ENCODE measurements at regions not wholly inside any gene's neighbourhood (a gene's known extent, or its start where the extent isn't known, plus 50 kb on each side); places are given as distances from the start of the nearest gene placed in this dataset.

DNA sequence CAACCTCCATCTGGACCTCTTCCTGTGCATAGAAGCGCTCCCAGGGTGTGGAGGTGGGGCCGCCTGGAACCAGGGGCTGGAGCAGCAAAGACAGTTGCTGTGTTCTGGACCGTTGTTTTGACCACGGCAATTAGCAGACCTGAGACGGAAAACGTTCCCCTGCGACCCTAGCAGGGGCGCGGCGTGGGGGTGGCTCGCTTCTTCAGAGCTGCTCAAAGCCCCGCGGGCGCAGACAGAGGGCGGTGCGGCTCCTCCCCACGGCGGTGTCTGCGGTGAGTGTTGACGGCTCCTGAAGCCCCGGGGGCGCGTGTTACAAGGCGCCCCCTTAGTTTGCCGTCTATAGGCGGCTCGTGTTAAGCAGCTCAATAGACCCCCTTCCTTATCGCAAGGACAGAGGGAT lies 79.2 kb downstream of the TRIML1 start:
- TF ChIP-seq, protein P1, sequence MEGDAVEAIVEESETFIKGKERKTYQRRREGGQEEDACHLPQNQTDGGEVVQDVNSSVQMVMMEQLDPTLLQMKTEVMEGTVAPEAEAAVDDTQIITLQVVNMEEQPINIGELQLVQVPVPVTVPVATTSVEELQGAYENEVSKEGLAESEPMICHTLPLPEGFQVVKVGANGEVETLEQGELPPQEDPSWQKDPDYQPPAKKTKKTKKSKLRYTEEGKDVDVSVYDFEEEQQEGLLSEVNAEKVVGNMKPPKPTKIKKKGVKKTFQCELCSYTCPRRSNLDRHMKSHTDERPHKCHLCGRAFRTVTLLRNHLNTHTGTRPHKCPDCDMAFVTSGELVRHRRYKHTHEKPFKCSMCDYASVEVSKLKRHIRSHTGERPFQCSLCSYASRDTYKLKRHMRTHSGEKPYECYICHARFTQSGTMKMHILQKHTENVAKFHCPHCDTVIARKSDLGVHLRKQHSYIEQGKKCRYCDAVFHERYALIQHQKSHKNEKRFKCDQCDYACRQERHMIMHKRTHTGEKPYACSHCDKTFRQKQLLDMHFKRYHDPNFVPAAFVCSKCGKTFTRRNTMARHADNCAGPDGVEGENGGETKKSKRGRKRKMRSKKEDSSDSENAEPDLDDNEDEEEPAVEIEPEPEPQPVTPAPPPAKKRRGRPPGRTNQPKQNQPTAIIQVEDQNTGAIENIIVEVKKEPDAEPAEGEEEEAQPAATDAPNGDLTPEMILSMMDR (IDR thresholded peaks at IDR 0.05): no peak
- Histone ChIP-seq H3K27ac (no peak overlapping the region), H3K36me3 (no peaks in the 10 kb centered on the region), H3K27me3 (no peaks in the 10 kb centered on the region), H3K9me3 (no peaks in the 10 kb centered on the region), H3K4me3 (no peak overlapping the region), H3K4me1 (no peaks in the 10 kb centered on the region)
- intact Hi-C loops (cut with DNase I): no loop called here
- ATAC-seq (no peak), DNase-seq (no peak)

DNA sequence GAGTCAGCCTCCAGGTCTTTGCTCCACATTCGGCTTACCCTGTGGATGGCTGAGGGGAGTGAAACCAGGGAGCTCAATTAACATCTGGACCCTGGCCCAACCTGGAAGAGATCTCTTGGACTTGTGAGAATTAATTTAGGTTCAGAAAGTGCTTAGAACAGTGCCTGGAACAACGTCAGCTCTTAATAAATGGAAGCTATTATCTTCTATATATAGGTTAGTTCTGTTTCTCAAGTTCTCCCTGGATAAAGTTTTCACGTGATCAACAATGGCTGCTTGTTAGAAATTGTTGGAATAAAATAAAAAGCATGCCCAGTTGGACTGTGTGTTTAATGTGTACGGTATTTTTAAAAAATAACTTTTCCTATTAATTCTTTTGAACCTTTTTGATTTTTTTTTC lies 80.8 kb downstream of the TRIML1 start:
- Histone ChIP-seq H3K4me1 (no peaks in the 10 kb centered on the region), H3K27ac (no peak overlapping the region), H3K9me3 (no peaks in the 10 kb centered on the region), H3K27me3 (no peaks in the 10 kb centered on the region), H3K4me3 (no peak overlapping the region), H3K36me3 (no peaks in the 10 kb centered on the region)
- intact Hi-C loops (cut with DNase I): no loop called here
- TF ChIP-seq, protein P1 (IDR thresholded peaks at IDR 0.05): no peak
- no peak for ATAC-seq
- DNase-seq: no peak

DNA sequence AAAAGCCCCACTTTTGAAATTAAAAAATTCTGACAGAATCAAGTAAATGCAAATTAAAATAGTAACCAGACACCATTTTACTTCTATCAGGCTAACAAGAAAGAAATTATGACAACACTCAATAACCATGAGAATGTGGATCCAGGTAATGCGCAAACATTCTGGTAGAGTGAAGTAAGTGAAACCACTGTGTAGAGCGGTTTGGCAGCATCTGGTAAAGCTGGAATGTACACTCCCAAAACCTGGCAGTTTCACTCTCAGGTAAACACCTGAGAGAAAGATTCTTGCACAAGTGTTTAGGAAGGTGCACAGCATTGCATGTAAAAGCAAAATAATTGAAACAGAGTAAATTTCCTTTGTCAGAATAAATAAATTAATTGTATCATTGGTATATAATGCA lies 81.8 kb downstream of the TRIML1 start:
- Histone ChIP-seq H3K9me3 (no peaks in the 10 kb centered on the region), H3K4me3 (no peak overlapping the region), H3K4me1 (no peaks in the 10 kb centered on the region), H3K27me3 (no peaks in the 10 kb centered on the region), H3K36me3 (no peaks in the 10 kb centered on the region), H3K27ac (no peak overlapping the region)
- ATAC-seq (peak; percentile 86), DNase-seq (no peak)
- intact Hi-C loops (cut with DNase I): no loop called here
- TF ChIP-seq, protein P1 (IDR thresholded peaks at IDR 0.05): no peak

DNA sequence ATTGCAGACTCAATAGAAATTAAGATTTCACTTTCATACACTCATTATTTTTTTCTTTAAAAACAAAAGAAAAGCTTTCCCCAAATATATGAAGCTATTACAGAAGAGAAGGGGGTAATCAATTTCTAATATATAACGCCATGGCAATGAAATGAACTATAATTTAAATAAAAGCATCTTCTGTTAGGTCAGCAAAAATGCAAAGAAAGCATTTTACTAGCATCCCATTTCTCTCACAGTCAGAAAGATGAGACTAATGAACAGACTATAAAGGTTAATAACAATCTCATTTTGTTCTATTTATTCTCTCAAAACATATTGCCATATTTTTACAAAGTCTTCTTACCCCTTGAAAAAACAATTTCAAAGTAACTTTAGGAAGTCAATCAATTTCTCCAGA lies 89.0 kb downstream of the TRIML1 start:
- Histone ChIP-seq H3K4me3 (no peak overlapping the region), H3K27me3 (no peaks in the 10 kb centered on the region), H3K4me1 (no peaks in the 10 kb centered on the region), H3K36me3 (no peaks in the 10 kb centered on the region), H3K27ac (no peak overlapping the region), H3K9me3 (no peaks in the 10 kb centered on the region)
- intact Hi-C loops (cut with DNase I): no loop called here
- TF ChIP-seq, protein P1 (IDR thresholded peaks at IDR 0.05): no peak
- no peak for DNase-seq
- no peak for ATAC-seq

DNA sequence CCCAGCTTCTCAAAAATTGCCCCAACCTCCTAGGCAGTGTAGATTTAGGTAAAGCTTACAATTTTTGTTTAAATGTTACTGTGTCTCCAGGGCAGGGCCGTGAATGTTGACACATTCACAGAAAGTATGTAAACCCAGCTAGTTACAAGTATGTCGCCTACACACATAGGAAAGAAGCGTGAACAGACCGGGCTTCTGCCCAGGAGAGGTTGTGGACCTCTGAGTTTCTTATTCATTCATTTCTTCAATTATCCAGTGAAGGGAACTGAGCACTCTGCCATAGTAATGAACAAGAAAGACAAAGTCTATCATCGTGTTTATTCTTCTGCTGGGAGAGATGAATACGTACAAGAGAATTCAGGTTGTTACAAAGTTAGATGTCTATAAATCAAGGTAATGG lies 93.2 kb downstream of the TRIML1 start:
- no peaks in the 10 kb centered on the region for H3K27me3 ChIP-seq
- no peaks in the 10 kb centered on the region for H3K4me1 ChIP-seq
- no peaks in the 10 kb centered on the region for H3K36me3 ChIP-seq
- TF ChIP-seq, protein P1 (IDR thresholded peaks at IDR 0.05): no peak
- ATAC-seq (no peak), DNase-seq (no peak)
- no peak overlapping the region for H3K4me3 ChIP-seq
- H3K27ac ChIP-seq: no peak overlapping the region
- no peaks in the 10 kb centered on the region for H3K9me3 ChIP-seq
- intact Hi-C loops (cut with DNase I): no loop called here

DNA sequence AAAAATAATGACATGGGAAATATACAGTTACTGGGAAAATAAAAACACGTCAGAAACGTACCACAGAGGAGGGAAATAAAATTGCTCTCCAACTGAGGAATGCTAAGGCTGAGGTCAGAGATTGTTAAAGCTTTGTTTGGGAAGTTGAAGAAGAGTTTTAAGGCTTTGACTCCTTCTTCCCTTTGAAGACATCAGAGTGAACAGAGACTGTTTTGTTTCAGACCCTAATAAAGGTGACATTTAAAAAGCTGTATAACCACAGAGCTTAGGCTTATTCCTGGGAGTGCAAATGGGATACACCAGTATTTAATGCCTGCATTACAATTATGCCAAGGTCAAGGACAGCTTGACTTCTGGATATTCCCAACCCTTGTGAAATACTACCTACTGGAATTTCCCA lies 102.8 kb downstream of the TRIML1 start:
- no peaks in the 10 kb centered on the region for H3K9me3 ChIP-seq
- ATAC-seq: no peak

More for the DNA sequence above, 102.8 kb downstream of the TRIML1 start:
- TF ChIP-seq, protein P1 (IDR thresholded peaks at IDR 0.05): no peak
- intact Hi-C loops (cut with DNase I): no loop called here
- Histone ChIP-seq H3K4me3 (no peak overlapping the region), H3K36me3 (no peaks in the 10 kb centered on the region), H3K27me3 (no peaks in the 10 kb centered on the region), H3K4me1 (no peaks in the 10 kb centered on the region), H3K27ac (no peak overlapping the region)
- no peak for DNase-seq
